Peyer's patch (tissue), 4 donors: ENCODE measurements at regions not wholly inside any gene's neighbourhood (a gene's known extent, or its start where the extent isn't known, plus 50 kb on each side); places are given as distances from the start of the nearest gene placed in this dataset.

Experiments
- CTCF ChIP-seq, 6 experiments: fragments of 450-650 bp in 4 of 6; fragments of 200-600 bp in 2 of 6; sonication (generic) in 1 of 6; IDR thresholded peaks; one replicate each; pipeline ENCODE4 v1.5.1; 2017 to 2019; ENCODE audit warnings: antibody characterized with exemption in 6 of 6, mild to moderate bottlenecking in 3 of 6, moderate library complexity in 1 of 6
- POLR2A ChIP-seq, 2 donors: fragments of 450-650 bp; IDR thresholded peaks; one replicate each; pipeline ENCODE4 v1.5.1; 2017; ENCODE audit warnings: antibody characterized with exemption in 2 of 2, mild to moderate bottlenecking in 2 of 2, moderate library complexity in 2 of 2

- TF ChIP-seq POLR2A (IDR thresholded peaks at IDR 0.05) (no peak), CTCF (IDR thresholded peaks at IDR 0.05) (no peak)
Observed at GRCh38 chr10:47222461-47222860, 77.5 kb upstream of the GDF10 start.
